Liver (tissue), 7 donors: ENCODE measurements at regions not wholly inside any gene's neighbourhood (a gene's known extent, or its start where the extent isn't known, plus 50 kb on each side); places are given as distances from the start of the nearest gene placed in this dataset.

ENCODE experiments used
- DNase-seq: peaks from one replicate; pipeline ENCODE4 v3.0.0-alpha.2; 2017; ENCODE audit warnings: low spot score
- H3K27ac ChIP-seq, 2 donors: one replicate each; pipeline ENCODE4 v1.7.0; 2013; ENCODE audit warnings: inconsistent platforms in 2 of 2, low read length in 2 of 2, control low read depth in 1 of 2, low read depth in 1 of 2, mild to moderate bottlenecking in 1 of 2
- H3K27me3 ChIP-seq, 4 donors: one replicate each; pipeline versions ENCODE4 v1.6.1 to v1.7.0; 2013; ENCODE audit warnings: low read length in 3 of 4, inconsistent platforms in 1 of 4, mild to moderate bottlenecking in 1 of 4, moderate library complexity in 1 of 4; ENCODE audit not compliant: control insufficient read depth in 4 of 4, insufficient read depth in 4 of 4
- H3K36me3 ChIP-seq, 4 donors: one replicate each; pipeline versions ENCODE4 v1.6.1 to v1.7.0; 2013; ENCODE audit warnings: low read length in 3 of 4, mild to moderate bottlenecking in 3 of 4, low read depth in 1 of 4, moderate library complexity in 1 of 4; ENCODE audit not compliant: control insufficient read depth in 4 of 4, insufficient read depth in 3 of 4
- H3K4me1 ChIP-seq, 4 donors: one replicate each; pipeline versions ENCODE4 v1.6.1 to v1.7.0; 2013; ENCODE audit warnings: low read length in 3 of 4, mild to moderate bottlenecking in 3 of 4, moderate library complexity in 1 of 4; ENCODE audit not compliant: control insufficient read depth in 4 of 4, insufficient read depth in 4 of 4
- H3K4me3 ChIP-seq, 3 donors: one replicate each; pipeline versions ENCODE4 v1.6.1 to v1.7.0; 2013; ENCODE audit warnings: low read length in 3 of 3, control low read depth in 1 of 3, low read depth in 1 of 3, mild to moderate bottlenecking in 1 of 3
- H3K9ac ChIP-seq, 2 donors: one replicate each; pipeline ENCODE4 v1.7.0; 2013; ENCODE audit warnings: low read length in 2 of 2, mild to moderate bottlenecking in 2 of 2, moderate library complexity in 2 of 2, control low read depth in 1 of 2, low read depth in 1 of 2
- H3K9me3 ChIP-seq, 4 donors: one replicate each; pipeline versions ENCODE4 v1.6.1 to v1.7.0; 2013; ENCODE audit warnings: low read length in 3 of 4; ENCODE audit not compliant: control insufficient read depth in 4 of 4
- ATF3 ChIP-seq: IDR thresholded peaks from 2 replicates; pipeline ENCODE4 v1.6.1; 2016; ENCODE audit warnings: antibody characterized with exemption
- EGR1 ChIP-seq, 2 donors: IDR thresholded peaks; 2 replicates each; pipeline ENCODE4 v1.6.1; 2016 to 2018; ENCODE audit warnings: antibody characterized with exemption in 2 of 2, low read depth in 2 of 2
- GABPA ChIP-seq, 2 donors: IDR thresholded peaks in 1 of 2; conservative IDR thresholded peaks in 1 of 2; 2 replicates each; pipeline ENCODE4 v1.6.1; 2016; ENCODE audit warnings: antibody characterized with exemption in 2 of 2, mild to moderate bottlenecking in 1 of 2, moderate library complexity in 1 of 2
- HNF4A ChIP-seq, 2 donors: conservative IDR thresholded peaks; 2 replicates each; pipeline ENCODE4 v1.6.1; 2016; ENCODE audit warnings: antibody characterized with exemption in 2 of 2, mild to moderate bottlenecking in 2 of 2
- HNF4G ChIP-seq: IDR thresholded peaks from 2 replicates; pipeline ENCODE4 v1.6.1; 2016; ENCODE audit warnings: antibody characterized with exemption
- MAX ChIP-seq: IDR thresholded peaks from 2 replicates; pipeline ENCODE4 v1.6.1; 2016; ENCODE audit warnings: antibody characterized with exemption
- NR2F2 ChIP-seq: IDR thresholded peaks from 2 replicates; pipeline ENCODE4 v1.6.1; 2016; ENCODE audit warnings: antibody characterized with exemption
- RAD21 ChIP-seq, 2 donors: IDR thresholded peaks; 2 replicates each; pipeline ENCODE4 v1.6.1; 2016; ENCODE audit warnings: antibody characterized with exemption in 2 of 2, mild to moderate bottlenecking in 2 of 2
- REST ChIP-seq: IDR thresholded peaks from 2 replicates; pipeline ENCODE4 v1.6.1; 2016; ENCODE audit warnings: antibody characterized with exemption, mild to moderate bottlenecking
- RXRA ChIP-seq, 2 donors: IDR thresholded peaks; 2 replicates each; pipeline ENCODE4 v1.6.1; 2017 to 2018; ENCODE audit warnings: antibody characterized with exemption in 2 of 2, mild to moderate bottlenecking in 1 of 2
- SP1 ChIP-seq: IDR thresholded peaks from 2 replicates; pipeline ENCODE4 v1.6.1; 2018; ENCODE audit warnings: antibody characterized with exemption, mild to moderate bottlenecking
- TAF1 ChIP-seq: conservative IDR thresholded peaks from 2 replicates; pipeline ENCODE4 v1.6.1; 2016; ENCODE audit warnings: antibody characterized with exemption, mild to moderate bottlenecking
- YY1 ChIP-seq: IDR thresholded peaks from 2 replicates; pipeline ENCODE4 v1.6.1; 2016; ENCODE audit warnings: antibody characterized with exemption, mild to moderate bottlenecking
- ZBTB33 ChIP-seq: IDR thresholded peaks from 2 replicates; pipeline ENCODE4 v1.6.1; 2016; ENCODE audit warnings: antibody characterized with exemption
- WGBS: extraction: QIAGEN DNeasy Blood & Tissue Kit; methylation state at CpG from one replicate; pipeline ENCODE4 v1.1.7; 2013; 5-methylcytosine and 5-hydroxymethylcytosine counted together
- donor health status: healthy.
- donor health status: healthy.
- donor health status: healthy.
- donor health status: healthy.

- TF ChIP-seq TAF1 = no peak
- TF ChIP-seq ZBTB33 = no peak
- TF ChIP-seq MAX = no peak
- no peak for TF ChIP-seq GABPA (IDR thresholded peaks at IDR 0.05 in 1 of 2, conservative IDR thresholded peaks at IDR 0.05 in 1 of 2)
- no peak for TF ChIP-seq EGR1 (IDR thresholded peaks at IDR 0.05; ENCODE audit: low read depth in 2 of 2)
- no peak for TF ChIP-seq HNF4A (conservative IDR thresholded peaks at IDR 0.05)
- no peak for TF ChIP-seq RXRA (IDR thresholded peaks at IDR 0.05)
- TF ChIP-seq YY1 = no peak
- no peak for TF ChIP-seq REST
- no peak for TF ChIP-seq NR2F2
- no peak for TF ChIP-seq HNF4G
- no peak for TF ChIP-seq SP1
- H3K27ac ChIP-seq = no peak overlapping the region
- H3K27me3 ChIP-seq = no peaks in the 10 kb centered on the region
These were observed 58.2 kb upstream of the CHST15 start for GRCh38 chr10:124151466-124152095.

GRCh38 chr10:124150807-124151417, 57.5 kb upstream of the CHST15 start:
- Histone ChIP-seq H3K4me1 (peaks cover 0 to 14% (median 5%) of the 10 kb centered on the region in 4 donors), H3K36me3 (no peaks in the 10 kb centered on the region), H3K27ac (no peak overlapping the region), H3K27me3 (no peaks in the 10 kb centered on the region), H3K4me3 (no peak overlapping the region), H3K9ac (no peak overlapping the region), H3K9me3 (no peaks in the 10 kb centered on the region)
- 92% methylated on average over 13 of the region's 13 CpGs for WGBS
- no peak for DNase-seq
- no peak for TF ChIP-seq RAD21 (IDR thresholded peaks at IDR 0.05)
- no peak for TF ChIP-seq GABPA (IDR thresholded peaks at IDR 0.05 in 1 of 2, conservative IDR thresholded peaks at IDR 0.05 in 1 of 2)
- no peak for TF ChIP-seq SP1
- no peak for TF ChIP-seq ATF3

More at GRCh38 chr10:124151466-124152095, 58.2 kb upstream of the CHST15 start:
- 80% methylated on average over 11 of the region's 11 CpGs for WGBS
- H3K9ac ChIP-seq = no peak overlapping the region
- DNase-seq = no peak
- peaks cover 0 to 14% (median 5%) of the 10 kb centered on the region in 4 donors for H3K4me1 ChIP-seq
- H3K4me3 ChIP-seq = no peak overlapping the region
- no peaks in the 10 kb centered on the region for H3K9me3 ChIP-seq
- no peaks in the 10 kb centered on the region for H3K36me3 ChIP-seq
